RPMI7951 (cell line): ENCODE measurements at regions not wholly inside any gene's neighbourhood (a gene's known extent, or its start where the extent isn't known, plus 50 kb on each side); places are given as distances from the start of the nearest gene placed in this dataset.
"Not testable (repeated sequence)": the region's sequence is repeated elsewhere in the genome, so short reads cannot be mapped to it uniquely, and the experiment has no call there.

Source experiments
- DNase-seq: peaks from one replicate; pipeline ENCODE4 v3.0.0-alpha.2; 2012; ENCODE audit warnings: low read depth

DNA sequence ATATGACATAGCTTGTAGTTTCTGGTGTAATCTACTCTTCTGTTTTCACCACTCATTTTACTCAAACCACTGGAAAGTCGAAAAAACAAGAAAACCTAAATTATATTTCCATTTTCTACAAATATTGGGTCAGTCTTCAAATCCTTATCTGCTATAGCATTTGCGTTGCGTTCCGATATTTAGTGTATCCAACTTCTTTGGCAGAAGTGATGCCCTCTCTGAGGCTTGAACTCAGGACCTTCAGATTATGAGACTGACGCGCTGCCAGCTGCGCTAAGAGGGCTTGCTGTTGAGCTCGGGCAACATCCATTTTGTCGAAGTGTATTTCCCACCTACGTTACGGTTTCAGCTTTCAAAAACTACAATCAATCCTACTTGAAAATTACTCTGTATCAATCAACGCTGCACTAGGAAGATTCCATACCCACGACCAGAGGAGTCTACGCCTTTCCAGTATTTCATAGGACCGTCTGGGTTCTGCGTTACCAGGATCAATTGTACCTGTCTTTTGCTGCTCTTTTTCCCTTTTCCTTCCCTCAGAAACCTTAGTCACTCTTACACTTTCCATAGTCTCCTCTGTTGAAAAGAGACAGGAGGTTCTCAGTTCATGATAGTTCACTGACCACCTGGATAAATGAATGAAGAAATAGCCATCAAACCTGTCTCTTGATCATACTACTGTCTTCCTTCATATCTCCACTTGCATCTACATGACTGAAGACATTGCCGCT, 140.5 kb upstream of the ZNF322 start:
- not testable (repeated sequence) for DNase-seq

- not testable (repeated sequence) for DNase-seq
Observed at GRCh38 chr6:26803762-26804161, 144.2 kb upstream of the ZNF322 start.

DNA sequence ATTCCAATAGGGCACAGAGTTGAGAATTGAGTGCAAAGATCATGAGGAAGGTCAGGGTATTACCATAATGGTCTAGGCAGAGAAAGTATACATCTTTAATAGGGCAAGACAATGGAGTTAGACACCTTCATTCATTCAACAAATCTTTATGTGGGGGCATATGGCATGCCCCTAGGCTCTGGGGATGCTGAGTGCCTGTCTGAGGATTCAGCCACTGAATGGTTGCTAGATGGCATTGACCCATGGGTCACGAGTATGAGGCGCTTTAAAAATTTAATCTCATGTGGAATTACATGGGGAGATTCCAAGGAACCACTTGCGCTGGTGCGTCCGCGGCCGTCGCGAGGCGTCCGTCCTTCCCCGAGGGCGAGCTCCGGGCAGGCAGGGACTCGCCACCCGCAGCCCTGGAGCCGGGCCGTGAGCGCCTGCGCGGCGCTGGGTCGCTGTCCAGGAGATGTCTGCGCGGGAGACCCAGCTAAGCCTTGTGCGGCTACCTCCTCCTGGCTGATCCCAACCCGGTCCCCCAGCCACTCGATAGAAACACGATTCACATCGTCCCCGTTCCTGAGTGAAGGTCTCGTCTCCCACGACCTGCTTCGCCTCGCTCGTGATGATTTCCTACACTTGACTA, 152.1 kb upstream of the ZNF322 start:
- not testable (repeated sequence) for DNase-seq

DNA sequence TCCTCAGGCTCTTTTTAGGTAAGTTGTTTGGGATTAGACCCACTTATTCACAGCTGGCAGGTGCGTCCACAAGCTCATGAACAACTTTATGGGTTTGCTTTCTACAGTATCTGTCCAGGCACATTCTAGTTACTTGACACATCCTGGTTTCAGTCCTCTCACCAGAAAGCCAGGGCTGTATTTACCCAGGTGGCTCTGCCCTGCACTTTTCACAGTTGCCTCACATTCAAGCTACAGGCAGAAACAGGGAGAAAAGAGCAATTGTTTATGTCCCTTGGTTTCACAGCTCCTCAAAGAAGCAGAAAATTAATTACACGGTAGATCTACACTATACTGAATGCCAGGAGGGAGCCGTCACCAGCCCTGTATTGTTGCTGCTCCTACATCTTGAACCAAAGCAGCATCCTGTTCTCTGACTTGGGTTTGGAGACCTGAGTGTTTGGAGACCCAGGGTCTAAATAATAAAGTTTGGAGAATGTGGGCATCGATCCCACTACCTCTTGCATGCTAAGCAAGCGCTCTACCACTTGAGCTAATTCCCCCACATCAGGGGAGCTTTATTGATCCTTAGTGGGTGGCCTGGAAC, 159.2 kb upstream of the ZNF322 start:
- not testable (repeated sequence) for DNase-seq

- DNase-seq: not testable (repeated sequence)
Observed at GRCh38 chr6:26827965-26828364, 168.4 kb upstream of the ZNF322 start.

DNA sequence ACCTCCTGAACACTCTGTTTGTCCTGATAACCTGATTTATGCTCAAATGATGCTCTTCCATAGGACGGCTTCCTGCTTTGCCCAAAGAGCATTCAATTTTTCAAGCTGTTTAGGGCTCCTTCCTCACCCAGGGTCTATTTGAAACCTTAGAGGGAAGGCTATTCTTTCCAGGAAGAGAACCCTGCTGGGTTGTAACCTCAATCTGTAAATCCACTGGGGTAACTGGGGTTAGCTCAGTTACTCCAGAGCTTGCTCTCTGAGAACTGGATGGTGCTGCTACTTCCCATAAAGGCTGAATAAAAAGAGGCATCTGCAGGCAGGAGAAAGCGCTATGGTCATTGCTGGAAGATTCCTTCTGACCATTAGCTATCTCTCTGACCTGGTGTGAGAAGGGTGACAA, 169.9 kb upstream of the ZNF322 start:
- not testable (repeated sequence) for DNase-seq

DNA sequence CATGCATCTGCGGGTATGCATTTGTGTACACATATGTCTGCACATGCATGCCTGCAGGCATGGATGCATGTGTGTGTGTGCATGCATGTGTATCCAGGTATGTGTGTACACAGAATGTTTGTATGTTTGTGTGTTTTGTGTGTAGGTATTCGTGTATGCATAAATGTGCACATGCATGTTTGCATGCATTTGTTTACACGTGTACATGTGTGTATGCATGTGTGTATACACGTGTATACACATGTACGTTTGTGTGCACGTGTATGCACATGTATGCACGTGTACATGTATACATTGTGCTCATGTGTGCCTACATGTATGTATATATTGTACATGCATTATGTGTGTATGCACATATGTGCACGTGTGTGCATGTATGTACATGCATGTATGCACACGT, 171.4 kb upstream of the ZNF322 start:
- not testable (repeated sequence) for DNase-seq

- DNase-seq: not testable (repeated sequence)
Observed at GRCh38 chr6:26835707-26836106, 176.2 kb upstream of the ZNF322 start.

DNA sequence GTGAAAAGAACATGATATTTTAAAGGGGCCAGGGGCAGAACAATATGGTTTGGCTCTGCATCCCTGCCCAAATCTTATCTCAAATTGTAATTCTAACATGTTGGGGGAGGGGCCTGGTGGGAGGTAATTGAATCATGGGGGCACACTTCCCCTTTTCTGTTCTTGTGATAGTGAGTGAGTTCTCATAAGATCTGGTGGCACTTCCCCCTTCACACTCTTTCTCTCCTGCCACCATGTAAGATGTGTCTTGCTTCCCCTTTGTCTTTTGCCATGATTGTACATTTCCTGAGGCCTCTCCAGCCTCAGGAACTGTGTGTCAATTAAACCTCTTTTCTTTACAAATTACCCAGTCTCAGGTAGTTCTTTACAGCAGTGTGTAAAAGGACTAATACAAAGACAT, 177.1 kb upstream of the ZNF322 start:
- not testable (repeated sequence) for DNase-seq

DNA sequence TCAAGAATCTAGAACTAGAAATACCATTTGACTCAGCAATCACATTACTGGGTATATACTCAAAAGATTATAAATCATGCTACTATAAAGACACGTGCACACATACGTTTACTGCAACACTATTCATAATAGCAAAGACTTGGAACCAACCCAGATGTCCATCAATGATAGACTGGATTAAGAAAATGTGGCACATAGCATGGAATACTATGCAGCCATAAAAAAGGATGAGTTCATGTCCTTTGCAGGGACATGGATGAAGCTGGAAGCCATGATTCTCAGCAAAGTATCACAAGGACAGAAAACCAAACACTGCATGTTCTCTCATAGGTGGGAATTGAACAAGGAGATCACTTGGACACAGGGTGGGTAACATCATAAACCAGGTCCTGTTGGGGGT, 185.3 kb upstream of the ZNF322 start:
- DNase-seq: not testable (repeated sequence)

DNA sequence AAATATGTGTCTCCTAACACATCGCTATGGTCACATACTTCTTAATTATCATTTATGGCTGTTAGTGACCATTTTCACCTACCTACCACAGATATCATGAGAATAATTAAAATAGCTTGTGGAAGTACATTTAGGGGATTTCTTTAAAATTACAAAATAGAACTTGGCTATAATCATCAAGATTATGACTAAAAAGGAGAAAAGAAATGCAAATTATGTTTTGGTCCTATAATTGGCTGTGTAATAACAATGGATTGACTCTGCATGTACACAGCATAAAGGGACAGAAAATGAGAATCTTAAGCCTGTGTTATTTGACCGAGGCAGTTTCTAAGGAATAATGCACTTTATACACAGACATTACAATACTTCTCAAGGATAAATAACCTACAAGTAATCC, 197.7 kb upstream of the ZNF322 start:
- not testable (repeated sequence) for DNase-seq

DNA sequence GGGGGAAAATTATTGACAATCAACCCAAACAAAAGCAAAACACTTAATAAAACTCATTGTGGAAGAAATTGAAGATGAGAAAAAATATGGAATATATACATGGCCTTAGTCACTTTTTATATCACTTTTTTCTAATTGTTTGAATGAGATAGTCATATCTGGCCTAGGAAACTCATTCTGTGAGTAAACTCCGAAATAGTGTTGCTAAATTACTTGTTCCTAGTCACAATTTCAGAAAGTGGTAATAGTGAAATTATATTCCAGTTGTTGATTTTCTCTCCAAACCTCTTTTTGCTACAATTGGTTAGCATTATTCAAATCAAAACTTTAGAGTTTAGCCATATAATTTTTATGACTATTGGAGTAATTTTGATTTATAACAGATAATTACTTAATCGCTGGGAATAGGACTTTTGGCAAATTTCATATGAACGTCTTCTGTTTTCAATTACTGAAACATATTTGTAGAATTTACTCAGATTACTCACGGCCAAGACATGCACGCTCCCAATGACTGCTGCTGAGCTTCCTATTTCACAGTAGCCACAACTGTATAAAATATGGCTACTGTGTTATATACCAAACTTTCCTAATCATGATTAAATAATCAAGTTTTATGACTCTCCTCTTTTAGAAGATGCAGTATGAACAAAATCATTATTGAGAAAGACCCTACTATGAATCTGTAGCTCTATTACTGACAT, 199.7 kb upstream of the ZNF322 start:
- DNase-seq: not testable (repeated sequence)

DNA sequence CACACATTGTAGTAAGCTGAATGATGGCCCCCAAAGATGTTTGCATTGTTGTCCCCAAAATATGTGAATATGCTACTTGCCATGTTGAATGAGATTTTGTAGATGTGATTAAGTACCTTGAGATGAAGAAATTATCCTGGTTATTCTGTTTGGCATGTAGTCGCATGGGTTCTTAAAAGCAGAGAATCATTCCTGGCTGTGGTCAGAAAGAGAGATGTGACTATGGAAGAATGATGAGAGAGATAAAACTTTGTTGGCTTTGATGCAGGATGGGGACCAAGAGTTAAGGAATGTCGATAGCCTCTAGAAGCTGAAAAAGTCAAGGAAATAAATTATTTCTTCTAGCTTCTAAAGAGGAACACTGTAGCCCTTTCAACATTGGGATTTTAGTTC, 200.2 kb upstream of the ZNF322 start:
- DNase-seq: not testable (repeated sequence)

- DNase-seq: not testable (repeated sequence)
Observed at GRCh38 chr6:26861913-26862312, 202.4 kb upstream of the ZNF322 start.

- DNase-seq: not testable (repeated sequence)
Observed at GRCh38 chr6:26863641-26864040, 204.1 kb upstream of the ZNF322 start.

GRCh38 chr6:26898785-26899184, 239.2 kb upstream of the ZNF322 start:
- DNase-seq: not testable (repeated sequence)

GRCh38 chr6:26924206-26924605, 264.7 kb upstream of the ZNF322 start:
- peak; percentile 7 for DNase-seq

DNA sequence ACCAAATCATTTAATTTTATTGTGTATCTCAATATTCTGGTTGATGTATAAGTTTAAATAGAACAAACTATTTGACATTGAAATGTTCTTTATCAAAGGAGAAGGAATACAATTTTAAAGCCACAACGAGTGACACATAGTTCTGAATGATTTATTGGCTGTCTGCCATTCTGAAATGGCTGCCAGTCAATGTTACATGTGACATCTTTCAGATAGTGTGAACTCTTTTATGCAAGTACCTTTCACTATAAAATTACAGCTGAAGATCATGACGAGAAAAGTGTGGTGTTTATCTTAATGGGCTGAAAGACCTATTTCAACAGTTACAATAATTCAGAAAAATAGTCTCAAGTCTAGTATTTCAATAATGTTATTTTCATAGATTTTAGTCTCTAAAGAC, 268.6 kb upstream of the ZNF322 start:
- DNase-seq: not testable (repeated sequence)

- not testable (repeated sequence) for DNase-seq
Observed at GRCh38 chr6:26937258-26937657, 277.7 kb upstream of the ZNF322 start.

DNA sequence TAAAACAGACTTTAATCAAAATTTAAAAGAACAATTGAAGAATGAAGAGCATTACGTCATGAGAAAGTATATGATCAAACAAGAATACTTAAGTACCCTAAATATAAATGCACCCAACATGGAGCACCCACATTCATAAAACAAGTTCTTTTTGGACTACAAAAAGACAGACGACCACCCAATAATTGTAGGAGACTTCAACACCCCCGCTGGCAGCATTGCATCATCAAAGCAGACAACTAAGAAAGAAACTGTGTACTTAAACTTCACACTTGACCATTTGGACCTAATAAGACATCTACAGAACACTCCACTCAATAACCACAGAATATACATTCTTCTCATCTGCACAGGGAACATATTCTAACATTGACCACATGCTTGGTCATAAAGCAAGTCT, 291.7 kb upstream of the ZNF322 start:
- DNase-seq: not testable (repeated sequence)

GRCh38 chr6:26956078-26956600, 291.4 kb upstream of the PRSS16 start:
- DNase-seq: peak; percentile 88

DNA sequence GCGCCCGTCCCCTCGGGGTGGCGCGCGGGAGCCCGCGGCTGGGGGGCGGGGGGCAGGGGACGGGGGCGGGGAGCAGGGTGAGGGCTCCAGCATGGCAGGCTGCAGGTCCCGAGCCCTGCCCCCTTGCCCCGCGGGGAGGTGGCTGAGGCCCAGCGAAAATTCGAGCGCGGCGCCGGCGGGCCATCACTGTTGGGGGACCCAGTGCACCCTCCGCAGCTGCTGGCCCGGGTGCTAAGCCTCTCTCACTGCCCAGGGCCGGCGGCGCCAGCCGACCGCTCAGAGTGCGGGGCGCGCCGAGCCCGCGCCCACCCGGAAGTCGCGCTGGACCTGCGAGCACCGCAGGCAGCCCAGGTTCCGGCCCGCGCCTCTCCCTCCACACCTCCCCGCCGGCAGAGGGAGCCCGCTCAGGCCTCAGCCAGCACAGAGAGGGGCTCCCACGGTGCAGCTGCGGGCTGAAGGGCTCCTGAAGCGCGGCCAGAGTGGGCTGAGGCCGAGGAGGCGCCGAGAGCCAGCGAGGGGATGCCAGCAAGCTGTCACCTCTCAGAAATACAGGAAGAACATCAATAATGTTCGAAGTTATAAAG, 290.8 kb upstream of the PRSS16 start:
- peak; percentile 72 for DNase-seq
